GM12891 (cell line): ENCODE measurements at regions not wholly inside any gene's neighbourhood (a gene's known extent, or its start where the extent isn't known, plus 50 kb on each side); places are given as distances from the start of the nearest gene placed in this dataset.

Experiments
- DNase-seq: peaks from one replicate; pipeline ENCODE4 v3.0.0; 2011; ENCODE audit warnings: low spot score; ENCODE audit not compliant: insufficient read length
- FAIRE-seq: peaks from 2 replicates; lab custom pipeline; 2011; peaks lifted over from hg19 to GRCh38; lab: Jason Lieb, UNC
- PAX5 ChIP-seq: IDR thresholded peaks from 2 replicates; pipeline ENCODE4 v1.6.1; 2011; ENCODE audit warnings: low read length, moderate library complexity, mild to moderate bottlenecking; ENCODE audit not compliant: insufficient read depth, severe bottlenecking
- POLR2A ChIP-seq: IDR thresholded peaks from 2 replicates; pipeline ENCODE4 v1.6.1; 2011; ENCODE audit warnings: low read depth, low read length, control low read depth
- POLR2AphosphoS5 ChIP-seq: IDR thresholded peaks from 2 replicates; pipeline ENCODE4 v1.6.1; 2011; ENCODE audit warnings: low read depth, low read length, control low read depth
- POU2F2 ChIP-seq: IDR thresholded peaks from 2 replicates; pipeline ENCODE4 v1.6.1; 2011; ENCODE audit warnings: low read depth, mild to moderate bottlenecking, control low read depth, low read length, moderate library complexity
- SPI1 ChIP-seq: IDR thresholded peaks from 2 replicates; pipeline ENCODE4 v1.6.1; 2011; ENCODE audit warnings: low read depth, low read length, control low read depth
- TAF1 ChIP-seq: IDR thresholded peaks from 2 replicates; pipeline ENCODE4 v1.6.1; 2011; ENCODE audit warnings: low read depth, low read length, control low read depth

GRCh38 chr3:31067004-31067403 is 172.5 kb upstream of the GADL1 start:
- no peak for DNase-seq
- FAIRE-seq: no peak
- TF ChIP-seq PAX5 (no peak), POLR2A (no peak), POU2F2 (no peak), POLR2AphosphoS5 (no peak)

GRCh38 chr3:31075471-31075870 is 181.0 kb upstream of the GADL1 start:
- FAIRE-seq (no peak), DNase-seq (no peak)
- TF ChIP-seq POU2F2 (no peak), PAX5 (no peak), POLR2AphosphoS5 (no peak), TAF1 (no peak), SPI1 (no peak), POLR2A (no peak)

GRCh38 chr3:31075876-31076275 is 181.4 kb upstream of the GADL1 start:
- FAIRE-seq: no peak
- DNase-seq: no peak

GRCh38 chr3:31077021-31077601 is 182.7 kb upstream of the GADL1 start:
- FAIRE-seq: no peak
- TF ChIP-seq PAX5 (no peak), POU2F2 (no peak), TAF1 (no peak), SPI1 (no peak), POLR2AphosphoS5 (no peak), POLR2A (no peak)
- no peak for DNase-seq

More at GRCh38 chr3:31075876-31076275, 181.4 kb upstream of the GADL1 start:
- TF ChIP-seq SPI1 (no peak), TAF1 (no peak), POU2F2 (no peak), PAX5 (no peak), POLR2A (no peak), POLR2AphosphoS5 (no peak)

GRCh38 chr3:31077826-31078225 is 183.4 kb upstream of the GADL1 start:
- FAIRE-seq (no peak), DNase-seq (no peak)
- no peak for TF ChIP-seq PAX5
- no peak for TF ChIP-seq TAF1

GRCh38 chr3:31079689-31080088 is 185.2 kb upstream of the GADL1 start:
- DNase-seq (no peak), FAIRE-seq (no peak)
- no peak for TF ChIP-seq PAX5
- no peak for TF ChIP-seq POLR2A
- no peak for TF ChIP-seq SPI1
- no peak for TF ChIP-seq POU2F2
- no peak for TF ChIP-seq POLR2AphosphoS5
- no peak for TF ChIP-seq TAF1

GRCh38 chr3:31081018-31081662 is 186.7 kb upstream of the GADL1 start:
- DNase-seq (no peak), FAIRE-seq (no peak)
- TF ChIP-seq POLR2A: no peak
- TF ChIP-seq POU2F2: no peak
- TF ChIP-seq SPI1: no peak
- TF ChIP-seq POLR2AphosphoS5: no peak
- TF ChIP-seq TAF1: no peak
- no peak for TF ChIP-seq PAX5

GRCh38 chr3:31086148-31086547 is 191.7 kb upstream of the GADL1 start:
- DNase-seq (no peak), FAIRE-seq (no peak)
- TF ChIP-seq POLR2AphosphoS5: no peak
- no peak for TF ChIP-seq POU2F2
- TF ChIP-seq PAX5: no peak
- TF ChIP-seq POLR2A: no peak
- TF ChIP-seq SPI1: no peak
- no peak for TF ChIP-seq TAF1

- FAIRE-seq: no peak
- no peak for DNase-seq
- TF ChIP-seq SPI1: no peak
- no peak for TF ChIP-seq POLR2A
- no peak for TF ChIP-seq TAF1
- TF ChIP-seq POU2F2: no peak
- no peak for TF ChIP-seq POLR2AphosphoS5
- TF ChIP-seq PAX5: no peak
These were observed 192.2 kb upstream of the GADL1 start for GRCh38 chr3:31086698-31087097.
